Esophagus squamous epithelium (tissue), 4 donors: ENCODE measurements at regions not wholly inside any gene's neighbourhood (a gene's known extent, or its start where the extent isn't known, plus 50 kb on each side); places are given as distances from the start of the nearest gene placed in this dataset.

Source experiments
- CTCF ChIP-seq, 6 experiments: fragments of 450-650 bp in 4 of 6; fragments of 200-600 bp in 2 of 6; sonication (generic) in 2 of 6; IDR thresholded peaks; one replicate each; pipeline ENCODE4 v1.5.1; 2016 to 2019; ENCODE audit warnings: antibody characterized with exemption in 6 of 6, mild to moderate bottlenecking in 4 of 6, moderate library complexity in 4 of 6
- POLR2A ChIP-seq, 4 donors: fragments of 450-650 bp; IDR thresholded peaks; one replicate each; pipeline ENCODE4 v1.6.1; 2017; ENCODE audit warnings: antibody characterized with exemption in 4 of 4, mild to moderate bottlenecking in 4 of 4, moderate library complexity in 3 of 4

GRCh38 chr12:130063866-130064265 is 98.4 kb upstream of the FZD10 start:
- TF ChIP-seq POLR2A (IDR thresholded peaks at IDR 0.05) (no peak), CTCF (IDR thresholded peaks at IDR 0.05) (no peak)
